Fibroblast of skin of scalp (primary cell): ENCODE measurements at regions not wholly inside any gene's neighbourhood (a gene's known extent, or its start where the extent isn't known, plus 50 kb on each side); places are given as distances from the start of the nearest gene placed in this dataset.
A peak's percentile ranks its signal among the peaks of the same experiment; 100 is the strongest.

ENCODE experiments used
- DNase-seq: peaks from one replicate; pipeline ENCODE4 v3.0.0-alpha.2; 2013

DNA sequence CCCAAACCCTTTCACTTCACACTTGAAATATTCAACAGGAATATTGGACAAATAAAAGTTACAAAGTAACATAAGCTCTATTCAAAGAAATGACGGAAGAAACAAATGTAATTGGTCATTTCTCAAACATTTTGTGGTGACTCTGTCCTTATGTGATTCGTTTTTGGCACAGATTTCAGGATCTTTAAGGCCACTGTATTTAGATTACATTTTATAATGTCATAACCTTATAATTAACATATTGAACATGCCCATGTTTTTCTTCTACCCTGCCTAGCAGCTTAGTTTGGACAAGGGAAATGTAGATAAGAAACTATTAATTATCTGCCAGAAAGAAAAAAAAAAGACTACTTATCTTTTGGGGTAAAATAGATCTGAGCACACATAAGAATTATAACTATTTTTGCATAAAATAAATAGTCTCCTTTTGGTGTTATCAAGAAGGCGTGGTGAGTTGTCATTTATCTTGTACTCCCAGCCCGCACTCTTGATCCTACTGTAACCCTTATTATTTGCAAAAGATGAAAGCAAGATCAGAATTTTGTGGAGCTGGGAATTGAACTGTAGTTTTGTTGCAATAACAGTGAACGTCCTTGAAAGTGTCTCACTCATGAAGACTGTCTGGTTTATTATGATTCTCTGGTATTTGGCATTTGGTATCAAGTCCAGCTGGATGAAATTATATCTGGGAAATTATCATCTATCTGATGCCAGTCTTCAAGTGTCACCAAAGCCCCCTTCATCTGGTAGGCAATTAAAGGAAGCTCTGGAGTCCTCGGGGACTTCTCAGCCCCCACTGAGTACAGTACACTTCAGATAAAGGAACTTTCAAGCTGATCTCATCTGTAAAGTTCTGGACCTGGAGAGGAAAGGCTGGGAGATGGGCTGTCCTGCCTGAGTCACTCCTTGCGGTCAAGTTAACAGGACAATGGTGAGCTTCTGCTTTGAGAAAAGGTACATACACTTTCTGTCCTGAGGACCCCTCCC is 175.7 kb upstream of the INHBA start:
- peak; percentile 53 for DNase-seq

DNA sequence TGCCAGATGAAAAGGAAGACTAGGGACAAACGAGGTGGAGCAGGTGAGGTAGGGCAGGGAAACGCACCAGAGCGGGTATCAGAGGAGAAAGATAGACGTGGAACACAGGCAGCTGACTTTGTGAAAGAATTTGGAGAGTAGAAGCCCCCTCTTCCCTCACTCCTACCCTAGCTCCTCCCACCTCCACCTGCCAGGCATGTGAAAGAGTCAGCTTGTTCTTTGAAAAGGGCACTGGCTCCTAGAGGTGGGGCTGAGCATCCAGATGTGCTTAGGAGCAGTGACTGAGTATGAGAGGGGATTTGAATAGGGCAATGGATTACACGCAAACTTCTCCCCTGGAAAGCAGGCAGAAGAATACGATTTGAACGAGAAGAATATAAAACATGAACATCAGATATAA is 174.2 kb upstream of the INHBA start:
- DNase-seq: no peak

DNA sequence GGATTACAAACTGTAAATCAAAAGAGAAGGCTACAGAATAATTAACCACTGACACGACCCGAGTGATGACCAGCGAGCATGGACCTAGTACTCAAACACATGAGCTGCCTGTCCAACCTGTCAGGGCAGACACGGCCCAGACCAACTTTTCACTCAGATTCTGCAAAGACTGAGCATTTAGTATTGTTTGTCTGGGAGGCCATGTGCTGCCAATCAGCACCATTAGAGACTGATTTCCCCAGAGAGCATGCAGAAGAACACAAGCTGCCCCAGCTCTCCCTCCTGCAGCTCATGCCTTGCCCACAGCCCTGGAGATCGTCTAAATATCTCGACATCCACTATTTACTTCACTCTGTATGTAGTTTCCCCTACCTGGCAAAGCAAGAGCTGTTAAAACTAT is 172.6 kb upstream of the INHBA start:
- DNase-seq: no peak

DNA sequence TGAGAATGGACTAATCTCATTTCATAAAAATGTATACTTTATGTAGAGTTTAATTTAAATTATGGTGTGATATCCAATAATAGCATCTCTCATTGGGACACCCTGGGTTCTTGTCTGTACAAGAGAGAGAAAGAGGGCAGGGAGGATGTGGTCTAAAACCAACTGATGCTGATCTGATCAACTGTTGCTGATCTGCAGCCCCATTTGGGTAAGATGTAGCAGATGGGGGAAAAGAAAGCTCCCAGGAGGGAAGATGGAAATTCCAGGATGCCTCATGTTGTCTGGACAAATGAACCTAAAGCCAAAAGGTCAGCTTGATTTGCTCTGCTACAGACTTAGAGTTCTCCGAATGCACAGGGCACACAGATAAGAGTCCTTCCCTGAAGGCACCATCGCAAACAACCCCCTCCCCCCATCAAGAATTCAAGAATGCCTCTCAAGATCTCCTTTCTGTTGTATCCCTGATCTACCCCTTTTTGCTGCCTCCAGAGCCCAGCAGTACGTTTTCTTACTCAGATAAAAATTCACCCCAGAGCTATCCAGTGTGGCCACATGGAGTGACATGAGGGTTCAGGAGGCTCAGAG is 171.4 kb upstream of the INHBA start:
- no peak for DNase-seq

DNA sequence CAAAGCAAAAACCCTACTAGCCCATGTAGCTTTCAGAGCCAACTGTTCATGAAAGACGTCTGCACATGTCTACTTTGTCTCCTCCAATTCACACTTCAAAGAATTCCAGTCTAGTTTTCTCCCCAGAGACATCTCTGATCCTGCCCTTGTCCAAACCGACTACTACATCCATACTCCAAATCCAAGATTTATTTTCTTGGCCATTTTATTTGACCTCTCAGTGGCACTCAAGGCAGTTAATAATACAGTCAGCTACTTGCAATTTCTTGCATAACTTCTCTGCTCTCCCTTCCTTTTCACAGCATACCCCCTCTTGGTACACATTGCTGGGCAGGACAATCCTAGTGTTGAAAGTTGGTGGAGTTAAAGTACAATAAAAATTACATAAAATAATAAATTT is 170.9 kb upstream of the INHBA start:
- peak; percentile 52 for DNase-seq

DNA sequence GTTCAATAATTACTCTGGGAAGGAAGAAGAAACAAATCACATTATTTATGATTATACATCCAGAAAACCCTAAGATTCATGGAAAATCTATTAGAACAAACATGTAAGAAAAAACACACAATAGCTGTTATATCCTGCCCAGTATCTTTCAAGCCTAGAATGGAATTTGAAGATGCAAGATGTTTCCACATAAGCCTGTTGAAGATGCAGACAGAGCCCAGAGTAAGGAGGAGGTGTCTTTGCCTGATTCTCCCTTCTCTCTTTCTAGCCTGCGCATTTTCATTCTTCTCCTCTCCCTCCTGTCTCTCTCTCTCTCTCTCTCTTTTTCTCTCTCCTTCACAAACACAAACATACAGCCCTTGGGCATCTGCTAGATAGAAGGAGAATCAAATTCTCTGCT is 170.1 kb upstream of the INHBA start:
- no peak for DNase-seq

DNA sequence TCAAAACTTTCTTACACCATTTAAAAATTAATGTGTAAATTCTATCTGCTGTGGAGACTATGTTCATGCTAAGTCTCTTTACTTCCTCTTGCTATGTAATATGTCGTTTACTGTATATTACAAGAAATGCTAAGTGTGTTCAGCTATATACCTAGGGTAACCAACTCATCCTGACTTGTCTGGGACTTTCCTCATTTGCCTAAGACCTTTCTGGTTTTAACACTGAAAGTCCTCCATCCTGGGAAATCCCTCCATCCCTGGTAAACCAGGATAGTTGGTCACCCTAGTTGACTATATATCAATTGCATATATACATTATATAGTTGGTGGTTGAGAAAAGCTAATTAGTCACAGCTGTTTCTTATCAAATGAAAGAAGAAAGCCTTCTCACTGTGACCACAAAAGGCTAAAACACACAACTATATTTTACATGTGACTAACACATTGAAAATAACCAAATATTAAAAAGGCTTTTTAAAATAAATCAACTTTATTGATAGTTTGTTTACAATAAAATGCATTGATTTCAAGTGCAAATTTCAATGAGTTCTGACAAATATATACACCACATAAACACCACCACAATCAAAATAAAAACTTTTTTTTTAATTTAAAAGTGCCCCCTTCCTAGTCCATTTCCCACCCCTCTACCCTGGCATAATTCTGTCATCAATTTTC is 167.7 kb upstream of the INHBA start:
- DNase-seq: peak; percentile 53

DNA sequence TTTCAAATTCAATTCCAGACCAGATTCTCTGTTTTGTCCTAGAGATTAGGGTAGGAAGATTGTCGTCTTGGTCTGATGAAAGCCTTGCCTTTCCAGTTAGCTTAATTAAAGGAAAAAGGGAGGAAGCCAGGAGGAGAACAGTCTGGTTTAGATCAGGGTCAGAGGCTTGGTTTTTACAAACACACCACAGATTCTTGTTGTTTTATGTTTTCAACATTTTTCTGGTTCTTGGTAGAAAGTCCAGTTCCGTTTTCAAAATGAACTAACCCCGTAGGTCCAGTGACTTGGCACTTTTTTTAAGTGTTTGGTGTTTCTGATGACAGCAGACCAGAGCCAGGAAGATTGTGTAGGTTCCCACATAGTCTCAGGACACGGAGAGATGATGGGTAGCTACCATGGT is 167.1 kb upstream of the INHBA start:
- no peak for DNase-seq

DNA sequence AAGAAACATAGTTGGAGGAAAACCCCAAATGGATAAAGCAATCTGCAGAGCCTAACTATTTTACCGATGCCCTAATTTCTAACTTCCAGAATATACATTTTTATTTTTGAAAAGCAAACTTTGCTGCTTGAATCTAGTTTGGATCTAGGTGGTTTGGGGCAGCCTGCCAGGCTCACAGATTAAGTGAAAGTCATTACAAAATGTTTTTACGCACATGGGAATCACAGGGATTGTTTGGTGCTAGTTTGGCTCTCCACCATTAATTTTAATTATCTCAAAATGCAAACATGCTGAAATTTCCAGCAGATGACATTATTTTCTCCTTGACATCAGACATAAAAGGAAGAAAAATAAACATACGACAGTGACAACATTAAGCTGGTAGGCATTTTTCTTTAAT is 166.7 kb upstream of the INHBA start:
- DNase-seq: no peak

DNA sequence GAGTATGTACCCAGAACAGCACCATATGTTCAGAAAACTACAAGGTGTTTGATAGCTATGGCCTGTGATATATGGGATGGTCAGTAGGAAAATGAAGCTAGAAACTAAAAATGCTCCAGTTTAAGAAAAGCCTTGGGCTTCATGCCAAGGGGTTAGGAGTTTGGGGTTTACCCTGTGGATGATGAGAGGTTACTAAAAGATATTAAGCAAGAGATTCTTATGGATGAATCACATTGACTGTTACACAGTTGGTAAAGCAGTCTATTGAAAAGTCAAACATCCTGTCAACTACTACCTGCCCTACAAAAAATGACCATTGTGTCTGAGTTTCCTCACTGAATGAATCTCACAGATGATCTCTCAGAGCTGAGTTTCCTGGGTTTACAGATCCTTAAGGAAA is 166.2 kb upstream of the INHBA start:
- peak; percentile 72 for DNase-seq

DNA sequence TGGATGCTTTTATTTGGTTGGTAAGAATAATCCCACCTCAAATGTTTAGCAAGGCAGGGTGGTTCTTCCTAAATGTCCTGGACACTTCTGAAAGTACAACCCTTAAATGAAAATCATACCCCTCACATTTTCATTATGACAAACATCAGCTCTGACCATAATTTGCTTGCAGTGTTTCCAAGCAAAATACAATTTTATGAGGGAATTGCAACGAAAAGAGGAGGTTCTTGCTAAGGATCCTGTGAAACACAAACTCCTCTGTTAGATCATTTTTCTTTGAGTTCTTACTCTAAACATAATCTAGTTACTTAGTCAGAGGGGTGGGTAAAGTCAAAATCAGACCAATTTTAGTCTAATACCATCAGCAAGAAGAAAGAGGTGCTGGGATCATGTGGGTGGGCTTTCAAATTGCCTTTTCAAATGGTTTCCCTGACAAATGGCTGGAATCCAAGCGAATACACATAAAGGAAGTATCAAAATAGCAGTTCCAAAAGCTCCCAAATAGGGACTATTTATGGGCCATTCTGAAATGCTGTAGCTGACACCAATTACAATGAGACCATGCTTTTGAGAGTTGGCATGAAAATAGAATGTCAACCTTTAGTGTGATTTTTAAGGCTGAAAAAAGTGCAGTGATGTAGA is 164.9 kb upstream of the INHBA start:
- DNase-seq: no peak

DNA sequence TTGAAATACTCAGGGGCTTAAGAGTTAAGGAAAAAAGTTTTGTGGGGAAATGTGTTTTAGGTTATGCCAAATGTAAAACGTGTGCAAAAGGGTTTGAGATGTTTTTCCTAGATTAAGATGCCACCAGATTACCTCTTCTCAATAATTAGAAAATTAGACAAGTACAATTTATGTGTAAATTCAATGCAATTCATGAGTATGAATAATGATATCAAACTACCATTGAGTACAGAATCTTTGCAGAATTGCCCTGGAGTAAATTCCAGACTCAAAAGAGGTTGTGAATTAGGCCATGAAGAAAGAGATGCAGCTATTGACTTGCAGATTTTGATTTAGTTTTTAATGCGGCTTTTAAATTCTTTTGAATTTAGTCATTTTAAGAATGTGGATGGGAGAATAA is 159.4 kb upstream of the INHBA start:
- DNase-seq: no peak

DNA sequence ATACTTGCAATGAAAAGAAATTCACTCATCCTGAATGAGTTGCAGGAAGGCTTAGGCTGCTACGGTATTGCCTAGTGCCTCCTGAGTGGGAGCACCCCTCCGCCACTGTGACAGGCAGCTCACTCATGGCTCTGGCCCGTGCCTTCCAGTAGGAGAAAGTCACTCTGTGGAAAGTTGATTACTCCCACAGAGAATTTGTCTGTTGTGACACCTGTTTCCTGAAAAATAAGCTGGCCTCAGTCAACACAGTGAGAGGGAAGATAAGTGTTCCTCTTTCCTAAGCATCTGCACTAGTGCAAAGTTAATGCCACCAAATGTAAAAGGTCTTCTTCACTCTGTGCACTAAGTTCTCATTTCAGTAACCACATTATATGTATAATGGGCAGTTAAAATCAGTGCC is 158.8 kb upstream of the INHBA start:
- DNase-seq: no peak

DNA sequence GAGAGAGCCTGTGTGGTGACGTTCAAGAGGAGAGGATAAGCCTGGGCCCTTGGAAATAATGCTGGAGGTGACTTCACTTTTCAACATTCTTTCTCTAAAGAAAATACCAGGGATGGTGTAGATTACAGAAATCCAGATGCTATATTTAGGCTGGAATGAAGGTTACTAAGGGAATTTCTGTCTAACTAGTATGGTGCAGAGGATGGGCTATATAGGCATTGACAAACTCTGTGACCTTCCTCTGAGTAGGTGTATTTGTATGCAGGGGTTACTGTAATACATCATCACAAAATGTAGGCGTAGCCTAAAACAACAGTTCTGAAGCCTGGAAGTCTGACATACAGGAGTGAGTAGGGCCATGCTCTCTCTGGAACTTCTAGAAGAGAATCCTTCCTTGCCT is 155.3 kb upstream of the INHBA start:
- DNase-seq: no peak

DNA sequence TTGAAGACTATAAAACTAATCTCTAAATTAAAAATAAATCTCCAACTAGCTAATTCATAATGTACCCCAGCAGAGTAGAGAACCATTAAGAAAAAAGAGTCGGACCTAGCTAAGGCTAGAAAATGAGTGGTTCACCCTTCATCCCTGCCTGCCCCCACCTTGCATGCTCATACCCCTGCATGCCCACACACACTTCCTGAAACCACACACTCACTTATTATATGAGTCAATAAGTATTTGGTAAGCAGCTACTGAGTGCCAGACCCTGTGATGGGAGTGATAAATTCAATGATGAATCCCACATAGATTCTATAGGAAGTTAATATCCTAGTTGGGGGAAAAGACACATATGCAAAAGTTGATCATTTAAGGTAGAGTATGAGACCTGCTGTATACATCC is 152.9 kb upstream of the INHBA start:
- no peak for DNase-seq

DNA sequence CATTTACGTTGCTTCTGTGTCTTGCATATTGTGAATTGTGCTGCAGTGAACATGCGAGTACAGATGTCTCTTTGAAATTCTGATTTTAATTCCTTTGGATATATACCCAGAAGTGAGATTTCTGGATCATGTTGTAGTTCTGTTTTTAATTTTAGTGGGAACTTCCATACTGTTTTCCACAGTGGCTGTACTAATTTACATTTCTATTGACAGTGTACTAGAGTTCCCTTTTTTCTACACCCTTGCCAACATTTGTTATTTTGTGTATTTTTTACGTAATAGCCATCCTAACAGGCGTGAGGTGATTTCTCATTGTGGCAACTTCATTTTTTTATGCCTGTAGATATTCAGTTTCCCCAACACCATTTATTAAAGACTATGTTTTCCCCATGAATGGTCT is 144.7 kb upstream of the INHBA start:
- no peak for DNase-seq

DNA sequence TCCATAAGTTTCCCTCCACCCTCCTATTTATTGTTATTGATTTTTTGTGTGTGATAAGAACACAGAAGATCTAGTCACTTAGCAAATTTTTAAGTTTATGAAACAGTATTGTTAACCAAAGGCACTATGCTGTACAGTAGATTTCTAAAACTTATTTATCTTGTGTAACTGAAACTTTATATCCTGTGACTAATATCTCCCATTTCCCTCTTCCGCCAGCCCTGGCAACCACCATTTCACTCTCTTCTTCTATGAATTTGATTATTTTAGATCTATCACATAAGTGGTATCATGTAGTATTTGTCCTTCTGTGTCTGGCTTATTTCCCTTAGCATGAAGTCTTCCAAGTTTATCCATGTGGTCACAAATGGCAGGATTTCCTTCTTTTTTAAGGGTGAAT is 144.3 kb upstream of the INHBA start:
- no peak for DNase-seq

DNA sequence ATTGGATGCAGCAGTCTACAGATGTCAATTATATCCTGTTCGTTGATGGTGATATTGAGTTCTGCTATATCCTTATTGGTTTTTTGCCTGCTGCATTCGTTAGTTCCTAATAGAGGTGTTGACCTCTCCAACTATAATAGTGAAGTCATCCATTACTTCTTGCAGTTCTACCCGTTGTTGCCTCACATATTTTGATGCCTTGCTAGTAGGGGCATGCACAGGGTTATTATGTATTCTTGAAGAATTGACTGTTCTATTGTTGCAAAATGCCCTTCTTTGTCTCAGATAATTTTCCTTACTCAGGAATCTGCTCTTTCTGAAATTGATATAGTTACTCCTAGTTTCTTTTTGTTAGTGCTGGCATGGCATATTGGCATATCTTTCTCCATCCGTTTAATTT is 140.1 kb upstream of the INHBA start:
- DNase-seq: no peak

DNA sequence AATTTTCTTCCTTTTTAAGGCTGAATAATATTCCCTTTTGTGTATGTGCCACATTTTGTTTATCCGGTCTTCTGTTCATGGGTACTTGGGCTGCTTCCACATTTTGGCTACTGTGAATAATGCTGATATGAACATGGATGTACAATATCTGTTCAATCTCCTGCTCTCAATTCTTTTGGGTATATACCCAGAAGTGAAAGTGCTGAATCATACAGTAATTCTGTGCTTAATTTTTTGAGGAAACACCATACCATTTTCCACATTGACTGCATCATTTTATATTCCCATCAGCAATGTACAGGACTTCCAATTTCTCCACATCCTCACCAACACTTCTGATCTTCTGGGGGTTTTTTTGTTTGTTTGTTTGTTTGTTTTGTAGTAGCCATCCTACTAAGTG is 135.0 kb upstream of the INHBA start:
- DNase-seq: no peak

DNA sequence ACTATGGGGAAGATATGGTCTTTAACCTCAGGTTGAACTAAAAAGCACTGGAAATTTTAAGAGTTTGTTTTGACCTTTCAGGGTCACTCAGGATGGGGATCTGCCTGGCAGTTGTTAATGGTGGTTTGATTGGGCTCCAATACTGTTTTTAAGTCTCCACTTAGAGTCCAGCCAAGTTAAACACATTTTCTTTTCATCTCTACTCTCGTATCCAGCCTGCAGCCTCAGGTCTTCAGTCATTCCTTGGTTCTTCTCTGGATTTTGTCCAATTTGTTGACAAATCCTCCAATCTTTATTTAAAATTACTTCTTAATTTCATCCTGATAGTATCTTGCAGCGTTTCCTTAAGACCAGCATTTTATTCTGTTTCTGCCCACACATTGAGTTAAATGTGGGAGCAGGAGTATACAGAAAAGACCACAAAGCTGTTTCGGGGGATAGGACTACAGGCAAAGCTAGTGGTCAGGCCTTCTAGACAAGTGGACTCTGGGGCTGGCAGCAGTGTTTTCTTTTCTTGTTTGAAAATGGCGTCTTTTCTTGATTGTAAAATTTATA is 133.2 kb upstream of the INHBA start:
- no peak for DNase-seq

DNA sequence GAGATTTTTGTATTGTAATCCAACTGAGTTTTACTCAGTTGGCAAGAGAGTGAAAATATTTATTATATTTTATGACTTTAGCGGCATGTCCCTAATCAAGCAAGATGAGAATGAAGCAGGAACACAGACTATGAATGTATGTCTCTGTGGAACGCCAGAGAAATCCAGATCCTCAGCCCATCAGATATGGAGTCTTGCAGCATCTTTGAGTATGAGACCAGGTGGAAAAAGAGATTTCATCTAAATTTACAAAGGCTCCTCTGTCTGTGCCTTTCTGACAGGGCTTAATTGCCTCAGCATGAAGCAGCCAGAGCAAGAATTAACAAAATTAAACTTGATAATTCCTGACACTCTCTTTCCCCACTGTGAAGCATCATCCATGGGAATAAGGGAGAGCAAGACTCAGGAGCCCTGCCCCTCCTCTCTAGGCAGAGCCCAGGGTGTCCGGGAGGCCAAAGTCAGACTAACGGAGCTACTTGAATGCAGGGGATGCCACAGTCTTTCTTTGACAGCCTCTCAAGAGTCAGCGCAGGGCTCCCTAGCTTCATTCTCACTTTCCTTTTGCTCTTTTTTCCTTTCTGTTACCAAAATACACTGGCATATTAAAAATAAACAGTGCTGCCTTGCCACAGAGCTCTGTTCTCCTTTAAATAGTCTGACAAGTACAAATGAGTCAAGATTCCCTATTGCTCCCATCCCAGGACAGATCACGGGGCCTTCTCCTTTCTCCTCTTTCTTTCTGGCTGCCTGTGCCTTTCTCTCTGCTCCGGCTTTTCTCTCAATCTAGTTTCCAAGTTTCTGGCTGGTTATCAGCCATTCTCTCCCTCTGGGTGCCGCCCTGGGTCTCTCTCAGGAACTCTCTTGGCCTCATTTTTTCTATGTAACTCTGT is 132.2 kb upstream of the INHBA start:
- DNase-seq: peak; percentile 13

DNA sequence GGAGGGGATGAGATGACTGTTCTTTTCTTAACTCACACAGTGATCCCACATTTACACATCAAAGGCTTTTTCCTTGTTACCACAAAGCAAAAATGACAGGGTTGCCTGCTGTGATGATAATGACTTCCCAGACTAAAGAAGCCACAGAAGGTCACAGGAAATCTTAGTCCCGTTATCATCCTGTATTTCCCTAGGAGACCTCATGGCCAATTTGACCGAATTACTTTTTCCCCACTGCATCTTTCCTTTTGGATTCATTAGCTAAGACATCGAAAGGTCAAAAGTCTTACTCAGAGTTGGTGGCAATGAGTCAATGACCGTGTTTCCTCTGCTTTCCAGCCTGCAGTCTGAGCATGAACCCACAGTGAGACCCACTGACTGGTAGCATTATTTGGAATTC is 130.1 kb upstream of the INHBA start:
- peak; percentile 29 for DNase-seq
